GM13977 (cell line): ENCODE measurements at regions not wholly inside any gene's neighbourhood (a gene's known extent, or its start where the extent isn't known, plus 50 kb on each side); places are given as distances from the start of the nearest gene placed in this dataset.

Experiments
- DNase-seq: peaks from one replicate; pipeline ENCODE4 v3.0.0; 2012; ENCODE audit warnings: low spot score
- CTCF ChIP-seq: IDR thresholded peaks from 2 replicates; pipeline ENCODE4 v1.5.1; 2012; ENCODE audit warnings: mild to moderate bottlenecking, control low read depth; ENCODE audit not compliant: insufficient read depth; ENCODE audit errors: extremely low read depth, missing control alignments
- in situ Hi-C: fragments of 300-500 bp; cut with MboI; formaldehyde crosslinking; loops from one replicate; pipeline ENCODE4 v1.12.0; 2022; ENCODE audit warnings: low sequenced_read_pairs, low pct_unique_long_range_greater_than_20kb, mixed read lengths, inconsistent platforms; ENCODE audit not compliant: unreplicated experiment

GRCh38 chr2:22821458-22821857 lies 563.5 kb upstream of the KLHL29 start:
- no peak for TF ChIP-seq CTCF
- no peak for DNase-seq

GRCh38 chr2:22822835-22823234 lies 562.1 kb upstream of the KLHL29 start:
- no peak for DNase-seq
- no peak for TF ChIP-seq CTCF
- in situ Hi-C loops, result no loop called here

More at GRCh38 chr2:22821458-22821857, 563.5 kb upstream of the KLHL29 start:
- in situ Hi-C loops, result no loop called here

GRCh38 chr2:22824618-22825017 lies 560.4 kb upstream of the KLHL29 start:
- in situ Hi-C loops, result no loop called here
- no peak for DNase-seq
- TF ChIP-seq CTCF, result no peak

GRCh38 chr2:22826703-22827102 lies 558.3 kb upstream of the KLHL29 start:
- DNase-seq, result no peak
- TF ChIP-seq CTCF, result no peak
- in situ Hi-C loops, result no loop called here

GRCh38 chr2:22829791-22830190 lies 555.2 kb upstream of the KLHL29 start:
- in situ Hi-C loops, result no loop called here
- DNase-seq, result no peak
- TF ChIP-seq CTCF, result no peak

GRCh38 chr2:22832196-22832595 lies 552.8 kb upstream of the KLHL29 start:
- in situ Hi-C loops, result no loop called here
- no peak for TF ChIP-seq CTCF
- no peak for DNase-seq

GRCh38 chr2:22838461-22838860 lies 546.5 kb upstream of the KLHL29 start:
- in situ Hi-C loops, result no loop called here
- TF ChIP-seq CTCF, result no peak
- DNase-seq, result no peak
